GM18867 (cell line): ENCODE measurements at regions not wholly inside any gene's neighbourhood (a gene's known extent, or its start where the extent isn't known, plus 50 kb on each side); places are given as distances from the start of the nearest gene placed in this dataset.

Source experiments
- ATAC-seq: cut with Tn5 transposase; IDR thresholded peaks from one replicate; pipeline ENCODE4 v1.9.1; 2021; ENCODE audit warnings: mild to moderate bottlenecking, moderate library complexity; ENCODE audit not compliant: unreplicated experiment

GRCh38 chr2:120599656-120600055 is 136.0 kb upstream of the GLI2 start:
- no peak for ATAC-seq

- no peak for ATAC-seq
Observed at GRCh38 chr2:120600335-120600734, 135.3 kb upstream of the GLI2 start.

GRCh38 chr2:120600786-120601185 is 134.9 kb upstream of the GLI2 start:
- ATAC-seq, result no peak

GRCh38 chr2:120601566-120601965 is 134.1 kb upstream of the GLI2 start:
- ATAC-seq, result no peak

- ATAC-seq, result no peak
Observed at GRCh38 chr2:120602251-120602650, 133.4 kb upstream of the GLI2 start.

- ATAC-seq, result no peak
Observed at GRCh38 chr2:120604767-120605166, 130.9 kb upstream of the GLI2 start.

GRCh38 chr2:120605231-120605935 is 130.3 kb upstream of the GLI2 start:
- no peak for ATAC-seq

GRCh38 chr2:120606280-120606679 is 129.4 kb upstream of the GLI2 start:
- ATAC-seq, result no peak

- no peak for ATAC-seq
Observed at GRCh38 chr2:120606931-120607330, 128.7 kb upstream of the GLI2 start.

GRCh38 chr2:120607506-120607905 is 128.2 kb upstream of the GLI2 start:
- no peak for ATAC-seq

GRCh38 chr2:120607996-120608395 is 127.7 kb upstream of the GLI2 start:
- no peak for ATAC-seq

GRCh38 chr2:120609826-120610395 is 125.8 kb upstream of the GLI2 start:
- ATAC-seq, result no peak

- ATAC-seq, result no peak
Observed at GRCh38 chr2:120611016-120611415, 124.7 kb upstream of the GLI2 start.

GRCh38 chr2:120611961-120612360 is 123.7 kb upstream of the GLI2 start:
- no peak for ATAC-seq

GRCh38 chr2:120612471-120612870 is 123.2 kb upstream of the GLI2 start:
- ATAC-seq, result no peak

- ATAC-seq, result no peak
Observed at GRCh38 chr2:120612931-120613330, 122.7 kb upstream of the GLI2 start.

- no peak for ATAC-seq
Observed at GRCh38 chr2:120613742-120614571, 121.7 kb upstream of the GLI2 start.

- no peak for ATAC-seq
Observed at GRCh38 chr2:120614901-120615300, 120.8 kb upstream of the GLI2 start.

GRCh38 chr2:120616261-120616660 is 119.4 kb upstream of the GLI2 start:
- no peak for ATAC-seq

GRCh38 chr2:120617055-120617454 is 118.6 kb upstream of the GLI2 start:
- no peak for ATAC-seq

GRCh38 chr2:120618830-120619229 is 116.8 kb upstream of the GLI2 start:
- no peak for ATAC-seq

GRCh38 chr2:120619579-120619978 is 116.1 kb upstream of the GLI2 start:
- ATAC-seq, result no peak
